Spleen (tissue), 11 donors: ENCODE measurements at regions not wholly inside any gene's neighbourhood (a gene's known extent, or its start where the extent isn't known, plus 50 kb on each side); places are given as distances from the start of the nearest gene placed in this dataset.

Experiments
- DNase-seq: peaks from one replicate; pipeline ENCODE4 v3.0.0-alpha.2; 2020
- H3K27ac ChIP-seq, 8 donors: fragments of 200-600 bp; sonication (generic) in 7 of 8; 1 replicate in 4 of 8; 2 replicates in 4 of 8; pipeline versions ENCODE4 v1.5.0 to v1.8.0; 2016 to 2021; ENCODE audit warnings: inconsistent platforms in 4 of 8, mild to moderate bottlenecking in 4 of 8, moderate library complexity in 1 of 8
- H3K27me3 ChIP-seq, 7 donors: fragments of 200-600 bp; sonication (generic) in 6 of 7; replicated peaks in 1 of 7; 1 replicate in 4 of 7; 2 replicates in 3 of 7; pipeline versions ENCODE4 v1.5.0 to v1.8.0; 2016 to 2021; ENCODE audit warnings: inconsistent platforms in 3 of 7, mild to moderate bottlenecking in 1 of 7
- H3K36me3 ChIP-seq, 6 donors: fragments of 200-600 bp; sonication (generic) in 5 of 6; 1 replicate in 4 of 6; 2 replicates in 2 of 6; pipeline versions ENCODE4 v1.5.0 to v1.8.0; 2016 to 2021; ENCODE audit warnings: inconsistent platforms in 2 of 6
- H3K4me1 ChIP-seq, 6 donors: fragments of 200-600 bp; sonication (generic) in 5 of 6; 1 replicate in 3 of 6; 2 replicates in 3 of 6; pipeline versions ENCODE4 v1.5.0 to v1.8.0; 2016 to 2021; ENCODE audit warnings: inconsistent platforms in 3 of 6
- H3K4me3 ChIP-seq, 8 donors: fragments of 200-600 bp; sonication (generic) in 7 of 8; 1 replicate in 4 of 8; 2 replicates in 4 of 8; pipeline versions ENCODE4 v1.5.0 to v1.8.0; 2016 to 2021; ENCODE audit warnings: inconsistent platforms in 4 of 8, mild to moderate bottlenecking in 4 of 8, moderate library complexity in 2 of 8
- H3K9me3 ChIP-seq, 8 donors: fragments of 200-600 bp; sonication (generic) in 7 of 8; 1 replicate in 4 of 8; 2 replicates in 4 of 8; pipeline versions ENCODE4 v1.5.0 to v1.8.0; 2016 to 2021; ENCODE audit warnings: inconsistent platforms in 4 of 8
- CTCF ChIP-seq, 11 experiments: fragments of 200-600 bp in 7 of 11; fragments of 450-650 bp in 4 of 11; sonication (generic) in 4 of 11; IDR thresholded peaks in 8 of 11; conservative IDR thresholded peaks in 3 of 11; 1 replicate in 7 of 11; 2 replicates in 4 of 11; pipeline versions ENCODE4 v1.4.0 to v1.8.0; 2016 to 2021; ENCODE audit warnings: antibody characterized with exemption in 11 of 11, inconsistent platforms in 4 of 11, mild to moderate bottlenecking in 1 of 11
- POLR2A ChIP-seq, 3 donors: fragments of 450-650 bp; IDR thresholded peaks; one replicate each; pipeline ENCODE4 v1.5.1; 2017; ENCODE audit warnings: antibody characterized with exemption in 3 of 3, mild to moderate bottlenecking in 1 of 3
- POLR2AphosphoS5 ChIP-seq, 3 donors: sonication (generic); formaldehyde crosslinking; IDR thresholded peaks; one replicate each; pipeline ENCODE4 v1.5.1; 2017; ENCODE audit warnings: antibody characterized with exemption in 3 of 3
- WGBS, 5 donors: extraction: QIAGEN DNeasy Blood & Tissue Kit in 3 of 5; methylation state at CpG; one replicate each; pipeline versions ENCODE4 v1.1.5 to v1.1.7; 2013 to 2018; 5-methylcytosine and 5-hydroxymethylcytosine counted together
- intact Hi-C: fragments of 100-400 bp; cut with DNase I; formaldehyde crosslinking; loops from one replicate; pipeline ENCODE4 v1.15.0; 2023; ENCODE audit warnings: low total_unique reads
- donor health status: healthy with polysubstance abuse.
- donor health status: DM: no; HTN: no; CAD: no; lungs with moderate emphysema.
- donor health status: DM: no; HTN: no; CAD: no.
- donor health status: Bipolar disorder and iron deficiency.
- donor health status: healthy.
- donor health status: DM: no; HTN: no; CAD: no.
- donor health status: DM: yes; HTN: yes; CAD: no.

- H3K27me3 ChIP-seq, result peaks cover 0 to 6% (median 0%) of the 10 kb centered on the region in 7 donors
- H3K4me3 ChIP-seq, result no peak overlapping the region
- TF ChIP-seq CTCF (IDR thresholded peaks at IDR 0.05 in 8 of 11, conservative IDR thresholded peaks at IDR 0.05 in 3 of 11) (no peak), POLR2A (IDR thresholded peaks at IDR 0.05) (no peak), POLR2AphosphoS5 (IDR thresholded peaks at IDR 0.05) (no peak)
- 53 to 79% (median 72%) methylated on average over 1 of the region's 1 CpG for WGBS, 5 donors
- H3K27ac ChIP-seq, result no peak overlapping the region
- no peaks in the 10 kb centered on the region for H3K36me3 ChIP-seq
- no peaks in the 10 kb centered on the region for H3K4me1 ChIP-seq
- DNase-seq, result no peak
- H3K9me3 ChIP-seq, result no peaks in the 10 kb centered on the region
- intact Hi-C loops, result no loop called here
Observed at GRCh38 chr4:187608001-187608421, 387.6 kb upstream of the ZFP42 start.

- no peak for DNase-seq
- Histone ChIP-seq H3K9me3 (no peaks in the 10 kb centered on the region), H3K36me3 (no peaks in the 10 kb centered on the region), H3K27me3 (no peaks in the 10 kb centered on the region), H3K27ac (no peak overlapping the region), H3K4me1 (no peaks in the 10 kb centered on the region), H3K4me3 (no peak overlapping the region)
- intact Hi-C loops, result no loop called here
- WGBS, 5 donors, result 76 to 87% (median 77%) methylated on average over 8 of the region's 8 CpGs
- TF ChIP-seq POLR2AphosphoS5 (IDR thresholded peaks at IDR 0.05) (no peak), POLR2A (IDR thresholded peaks at IDR 0.05) (no peak), CTCF (IDR thresholded peaks at IDR 0.05 in 8 of 11, conservative IDR thresholded peaks at IDR 0.05 in 3 of 11) (no peak)
Observed at GRCh38 chr4:187612301-187612700, 383.3 kb upstream of the ZFP42 start.

- Histone ChIP-seq H3K9me3 (no peaks in the 10 kb centered on the region), H3K36me3 (no peaks in the 10 kb centered on the region), H3K27ac (no peak overlapping the region), H3K4me1 (no peaks in the 10 kb centered on the region), H3K27me3 (no peaks in the 10 kb centered on the region), H3K4me3 (no peak overlapping the region)
- WGBS, 5 donors, result 91 to 93% (median 92%) methylated on average over 46 of the region's 46 CpGs
- DNase-seq, result no peak
- intact Hi-C loops, result no loop called here
- no peak for TF ChIP-seq POLR2AphosphoS5 (IDR thresholded peaks at IDR 0.05)
- TF ChIP-seq POLR2A (IDR thresholded peaks at IDR 0.05), result no peak
- TF ChIP-seq CTCF (IDR thresholded peaks at IDR 0.05 in 8 of 11, conservative IDR thresholded peaks at IDR 0.05 in 3 of 11), result no peak
Observed at GRCh38 chr4:187613089-187613839, 382.3 kb upstream of the ZFP42 start.

GRCh38 chr4:187615972-187616371, 379.6 kb upstream of the ZFP42 start:
- WGBS, 5 donors, result 40 to 63% (median 43%) methylated on average over 1 of the region's 1 CpG
- Histone ChIP-seq H3K4me3 (no peak overlapping the region), H3K4me1 (no peaks in the 10 kb centered on the region), H3K27me3 (no peaks in the 10 kb centered on the region), H3K9me3 (no peaks in the 10 kb centered on the region), H3K36me3 (no peaks in the 10 kb centered on the region), H3K27ac (no peak overlapping the region)
- intact Hi-C loops, result no loop called here
- TF ChIP-seq CTCF (IDR thresholded peaks at IDR 0.05 in 8 of 11, conservative IDR thresholded peaks at IDR 0.05 in 3 of 11) (no peak), POLR2A (IDR thresholded peaks at IDR 0.05) (no peak), POLR2AphosphoS5 (IDR thresholded peaks at IDR 0.05) (no peak)
- no peak for DNase-seq
